GM18868 (cell line): ENCODE measurements at regions not wholly inside any gene's neighbourhood (a gene's known extent, or its start where the extent isn't known, plus 50 kb on each side); places are given as distances from the start of the nearest gene placed in this dataset.
A peak's percentile ranks its signal among the peaks of the same experiment; 100 is the strongest.

ENCODE experiments used
- ATAC-seq: cut with Tn5 transposase; IDR thresholded peaks from one replicate; pipeline ENCODE4 v1.9.1; 2021; ENCODE audit warnings: mild to moderate bottlenecking, moderate library complexity; ENCODE audit not compliant: unreplicated experiment

DNA sequence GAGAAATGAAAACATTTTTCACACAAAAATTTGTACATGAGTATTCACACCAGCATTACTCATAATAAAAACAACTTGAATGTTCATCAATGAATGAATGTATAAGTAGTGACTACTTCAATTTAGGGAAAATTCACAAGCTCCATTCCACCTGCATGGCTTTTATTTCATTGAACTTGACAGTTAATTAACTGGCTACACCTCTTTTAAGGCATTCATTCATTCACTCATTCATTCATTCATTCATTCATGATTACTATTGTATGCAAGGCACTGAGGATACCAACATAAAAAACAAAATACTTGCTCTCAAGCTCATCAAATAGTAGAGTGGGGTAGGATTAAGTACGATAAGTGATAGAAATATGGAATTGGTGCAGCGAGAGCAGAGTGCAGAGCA, 198.3 kb upstream of the DLGAP1 start:
- ATAC-seq: no peak

DNA sequence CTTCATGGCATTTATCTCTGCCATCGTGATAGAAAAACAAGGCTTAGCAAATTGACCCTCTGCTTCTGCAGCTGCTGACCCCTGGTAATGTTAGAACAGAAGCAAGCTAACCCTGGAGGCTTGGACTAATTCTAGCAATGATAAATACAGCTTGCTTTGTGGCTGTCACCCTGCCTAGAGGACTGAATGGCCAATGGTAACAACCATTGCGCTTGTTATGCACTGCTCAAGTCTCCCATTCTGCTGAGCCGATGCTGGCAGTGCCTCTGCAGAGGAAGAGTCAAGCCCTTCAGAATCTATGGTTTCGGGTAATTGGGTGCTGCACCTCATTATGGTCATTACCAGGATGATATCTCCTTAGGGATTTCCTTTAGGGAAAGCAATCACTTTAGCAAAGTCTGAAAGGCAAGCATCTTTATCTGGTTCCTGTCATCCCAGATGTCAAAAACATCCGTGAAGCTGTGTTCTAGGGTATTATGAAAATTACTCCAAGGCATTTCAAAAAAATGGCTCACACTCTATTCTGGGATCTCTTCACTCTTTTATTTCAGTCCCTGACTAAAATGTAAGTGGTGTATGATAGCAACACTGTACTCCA, 186.8 kb upstream of the DLGAP1 start:
- no peak for ATAC-seq

DNA sequence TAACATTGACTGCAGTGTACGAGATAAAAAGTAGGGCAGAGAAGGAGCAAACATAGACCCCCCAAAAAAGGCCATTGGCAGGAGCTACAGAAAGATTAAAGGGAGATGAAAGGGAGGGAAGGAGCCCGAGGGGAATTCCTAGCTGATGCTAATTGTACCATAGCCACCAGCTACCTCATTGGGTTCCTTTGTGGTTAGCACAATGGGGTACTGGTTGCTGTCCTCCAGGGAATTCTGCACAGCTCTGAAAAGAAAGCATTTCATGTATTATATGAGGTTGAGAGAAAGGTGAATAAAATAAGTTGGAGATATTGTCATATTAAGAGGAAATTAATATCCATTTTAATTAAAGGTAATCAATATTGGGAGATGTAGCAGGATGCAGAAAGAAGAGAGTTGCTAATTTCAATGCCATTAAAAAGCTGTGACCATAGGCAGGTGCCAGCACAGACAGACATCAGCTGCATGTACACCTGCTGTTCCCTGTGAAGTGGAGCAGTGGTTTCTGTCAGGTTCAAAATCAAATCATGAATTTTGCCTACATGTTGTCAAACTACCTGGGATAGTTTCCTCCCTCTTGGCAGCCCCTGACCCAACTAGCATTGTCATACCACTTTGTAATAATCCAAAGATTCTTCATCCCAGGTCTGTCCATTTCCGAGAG, 185.4 kb upstream of the DLGAP1 start:
- peak; percentile 24 for ATAC-seq

DNA sequence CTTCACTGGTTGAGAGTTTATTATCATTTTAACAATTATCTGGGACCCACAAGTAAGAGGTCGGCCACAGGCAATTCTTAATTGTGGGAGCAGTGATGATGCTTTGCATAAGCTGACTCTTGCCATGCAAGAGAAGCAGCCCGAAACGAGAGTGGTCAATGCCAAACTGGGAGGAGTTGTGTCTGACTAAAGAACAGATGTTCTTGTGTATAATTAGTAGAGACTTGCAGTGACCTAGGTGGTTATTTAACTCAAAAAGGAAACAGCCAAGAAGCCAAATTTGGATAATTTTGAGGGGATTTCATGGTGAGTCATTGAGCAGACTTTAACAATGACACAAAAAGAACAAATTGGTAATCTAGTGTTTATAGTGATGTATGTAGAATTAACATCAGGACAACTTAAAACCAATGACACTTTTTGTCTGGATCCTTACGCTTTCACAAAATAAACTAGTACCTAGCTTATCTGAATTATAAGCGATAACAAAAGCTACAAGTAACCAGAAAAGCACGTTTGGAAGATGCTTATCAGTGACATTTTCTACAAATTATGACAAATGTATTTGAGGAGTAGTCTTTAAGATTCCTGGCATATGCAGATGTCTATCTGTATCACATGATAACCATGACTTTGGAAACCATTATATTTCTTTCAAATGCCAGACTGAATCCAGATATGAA, 184.7 kb upstream of the DLGAP1 start:
- peak; percentile 88 for ATAC-seq

DNA sequence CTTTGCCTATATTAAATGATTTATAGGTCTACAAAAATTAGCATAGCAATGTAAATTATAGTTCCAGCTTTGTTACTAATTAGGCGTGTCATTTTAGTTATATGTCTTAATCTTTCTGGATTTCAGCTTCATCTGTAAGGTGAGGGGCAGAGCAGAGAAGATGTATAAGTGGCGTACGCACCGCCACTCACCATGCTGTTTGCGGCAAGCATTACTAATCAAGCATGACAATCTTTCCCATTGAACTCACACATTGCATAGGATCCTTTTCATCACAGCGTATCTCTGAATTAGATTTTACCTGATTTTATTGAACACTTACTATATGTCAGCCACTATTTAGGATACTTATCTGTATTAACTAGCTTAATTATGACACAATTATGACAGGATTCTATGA, 183.6 kb upstream of the DLGAP1 start:
- no peak for ATAC-seq

DNA sequence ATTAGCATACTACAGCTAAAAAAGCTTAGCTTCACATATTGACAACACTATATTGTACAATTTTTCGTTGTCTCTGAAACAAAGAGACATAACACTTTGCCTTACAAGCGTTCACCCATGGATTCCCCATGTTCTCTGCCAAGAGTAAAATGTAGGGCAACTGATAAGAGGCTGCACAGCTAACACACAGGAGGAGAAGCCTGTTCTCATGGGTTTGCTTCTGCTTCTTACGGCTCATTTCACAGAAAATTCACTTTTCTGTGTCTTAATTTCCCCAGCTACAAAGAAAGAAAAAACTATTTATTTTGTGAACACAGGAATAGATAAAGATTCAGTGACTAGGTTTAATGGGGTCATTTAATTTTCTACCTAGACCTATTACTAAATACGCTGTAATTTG, 182.8 kb upstream of the DLGAP1 start:
- ATAC-seq: no peak

DNA sequence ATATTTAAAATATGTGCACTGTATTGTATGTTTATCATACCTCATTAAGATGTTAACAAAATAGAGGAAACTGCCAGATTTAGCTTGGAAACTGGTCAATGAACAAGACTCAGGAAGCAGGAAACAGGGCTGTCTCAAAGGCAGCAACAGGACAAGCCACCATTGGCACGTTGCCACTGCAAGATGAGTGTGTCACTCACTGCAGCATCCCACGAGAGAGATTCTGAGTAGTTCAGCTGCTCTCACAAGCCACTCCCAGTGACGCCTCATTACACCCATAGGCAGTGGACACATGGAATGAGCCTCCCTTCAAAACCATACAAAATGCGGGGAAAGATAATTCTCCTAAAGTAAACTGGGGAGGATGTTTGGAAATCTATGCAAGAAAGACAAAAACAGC, 181.9 kb upstream of the DLGAP1 start:
- no peak for ATAC-seq

DNA sequence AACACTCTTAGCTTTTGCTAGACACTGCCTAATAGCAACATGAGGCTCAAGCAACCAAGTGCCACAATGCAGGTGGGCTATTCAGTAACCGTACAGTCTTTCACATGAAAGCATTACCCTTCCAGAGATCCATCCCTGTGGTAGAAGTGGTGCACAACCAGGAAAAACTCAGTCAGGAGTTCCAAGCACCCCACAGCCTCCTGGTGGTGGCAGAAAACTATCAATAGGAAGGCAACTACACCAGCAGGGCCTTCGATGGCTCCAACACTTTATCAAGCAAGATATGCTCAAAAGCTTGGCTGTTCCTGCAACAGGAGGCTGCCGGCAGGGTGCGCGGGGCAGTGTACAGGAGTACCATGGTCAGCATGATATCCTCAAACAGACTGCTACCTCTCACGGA, 176.1 kb upstream of the DLGAP1 start:
- no peak for ATAC-seq

DNA sequence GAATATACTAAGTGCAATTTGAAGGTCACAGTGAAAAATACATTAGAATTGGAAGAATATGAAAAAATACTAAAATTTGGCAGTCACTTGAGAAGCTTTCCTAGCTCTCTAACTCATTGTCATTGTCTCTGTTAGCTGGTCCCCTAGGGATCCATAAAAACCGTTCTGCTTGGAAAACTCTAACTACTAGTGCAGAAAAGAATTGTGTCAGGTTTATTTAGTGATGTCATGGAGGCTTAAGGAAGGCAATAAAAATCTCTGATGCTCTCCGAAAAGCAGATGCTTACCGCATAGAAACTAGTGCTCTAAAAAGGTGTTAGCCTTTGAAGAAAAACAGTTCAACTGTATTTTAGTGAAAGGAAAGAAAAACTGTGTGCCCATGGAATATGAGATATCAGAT, 150.1 kb upstream of the DLGAP1 start:
- ATAC-seq: no peak

DNA sequence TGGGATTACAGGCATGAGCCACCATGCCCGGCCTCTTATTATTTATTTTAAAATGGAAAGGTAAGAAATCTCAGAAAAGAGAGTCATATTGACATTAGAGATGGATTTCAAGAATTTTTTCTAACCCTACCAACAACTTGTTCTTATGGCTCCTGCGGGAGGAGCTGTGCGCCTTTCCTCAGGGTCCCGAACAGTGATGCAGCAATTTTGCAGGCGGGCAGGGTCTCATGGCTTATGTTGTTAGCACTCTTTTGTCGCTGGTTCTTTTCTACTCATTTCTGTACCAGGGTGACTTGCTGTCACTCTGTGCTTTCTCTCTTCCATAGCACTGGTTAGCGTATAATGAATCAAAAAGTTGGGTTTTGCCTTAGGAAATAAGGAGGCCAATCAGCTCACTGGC, 148.8 kb upstream of the DLGAP1 start:
- no peak for ATAC-seq

DNA sequence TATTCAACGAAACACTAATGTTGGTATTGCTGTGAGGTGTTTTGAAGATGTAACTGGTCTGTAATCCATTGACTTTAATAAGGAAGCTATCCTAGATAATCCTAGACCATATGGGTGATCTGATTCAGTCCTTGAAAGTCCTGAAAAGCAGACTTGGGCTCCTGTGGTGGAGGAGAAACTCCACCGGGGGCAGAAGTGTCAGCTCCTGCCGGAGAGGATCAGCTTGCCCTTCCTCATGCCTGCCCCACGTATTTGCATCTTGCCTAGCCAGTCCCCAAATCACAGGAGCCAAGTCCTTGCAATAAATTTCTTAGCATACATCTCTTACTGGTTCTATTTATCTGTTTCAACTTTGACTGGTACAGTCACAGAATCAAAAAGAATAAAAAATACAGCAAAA, 144.2 kb upstream of the DLGAP1 start:
- ATAC-seq: no peak

DNA sequence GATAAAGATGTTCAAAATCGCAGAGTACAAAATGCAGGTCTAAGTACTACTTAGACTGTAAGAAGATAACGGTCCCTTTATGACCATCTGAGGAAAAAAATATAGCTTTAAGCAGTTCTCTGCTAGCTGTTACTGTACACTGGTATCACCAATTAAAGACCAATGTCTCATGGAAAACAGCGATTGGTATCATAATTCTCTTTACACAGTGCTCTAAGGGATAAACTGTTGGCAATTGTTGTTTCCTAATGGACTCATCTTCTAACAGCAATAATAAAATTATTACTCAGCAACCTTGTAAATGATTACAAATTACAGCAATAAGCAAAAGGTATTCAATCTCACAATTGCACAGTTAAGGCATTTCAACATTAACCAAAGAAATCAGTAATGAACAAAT, 142.2 kb upstream of the DLGAP1 start:
- no peak for ATAC-seq

DNA sequence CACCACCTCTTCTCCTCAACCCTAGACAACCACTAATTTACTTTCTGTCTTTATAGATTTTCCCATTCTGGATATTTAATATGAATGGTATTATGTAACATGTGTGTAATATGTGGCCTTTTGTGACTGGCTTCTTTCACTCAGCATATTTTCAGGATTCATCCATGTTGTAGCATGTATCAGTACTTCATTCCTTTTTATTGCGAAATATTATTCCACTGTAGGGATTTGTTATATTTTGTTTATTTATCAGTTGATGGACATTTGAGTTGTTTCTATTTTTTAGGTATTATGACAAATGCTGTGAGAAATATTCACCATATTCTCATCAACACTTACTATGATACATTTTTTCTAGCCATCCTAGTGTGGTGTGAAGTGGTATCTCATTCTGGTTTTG, 138.8 kb upstream of the DLGAP1 start:
- no peak for ATAC-seq

DNA sequence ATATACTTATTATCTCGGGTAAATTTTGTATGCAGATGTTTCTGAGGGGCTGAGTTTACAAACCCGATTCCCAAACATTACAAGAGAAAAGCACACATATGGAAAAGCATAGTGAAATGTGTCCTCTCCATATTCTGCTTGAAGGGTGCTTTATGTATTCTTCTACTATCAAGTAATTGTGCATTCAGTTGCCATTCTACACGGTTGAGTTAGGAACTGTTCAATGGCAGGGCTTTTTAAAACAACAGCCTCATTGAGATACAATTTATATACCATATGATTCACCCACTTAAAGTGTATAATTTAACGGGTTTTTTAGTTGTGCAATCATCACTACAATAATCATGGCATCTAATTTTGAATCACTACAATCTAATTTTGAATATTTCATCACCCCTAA, 138.4 kb upstream of the DLGAP1 start:
- no peak for ATAC-seq

DNA sequence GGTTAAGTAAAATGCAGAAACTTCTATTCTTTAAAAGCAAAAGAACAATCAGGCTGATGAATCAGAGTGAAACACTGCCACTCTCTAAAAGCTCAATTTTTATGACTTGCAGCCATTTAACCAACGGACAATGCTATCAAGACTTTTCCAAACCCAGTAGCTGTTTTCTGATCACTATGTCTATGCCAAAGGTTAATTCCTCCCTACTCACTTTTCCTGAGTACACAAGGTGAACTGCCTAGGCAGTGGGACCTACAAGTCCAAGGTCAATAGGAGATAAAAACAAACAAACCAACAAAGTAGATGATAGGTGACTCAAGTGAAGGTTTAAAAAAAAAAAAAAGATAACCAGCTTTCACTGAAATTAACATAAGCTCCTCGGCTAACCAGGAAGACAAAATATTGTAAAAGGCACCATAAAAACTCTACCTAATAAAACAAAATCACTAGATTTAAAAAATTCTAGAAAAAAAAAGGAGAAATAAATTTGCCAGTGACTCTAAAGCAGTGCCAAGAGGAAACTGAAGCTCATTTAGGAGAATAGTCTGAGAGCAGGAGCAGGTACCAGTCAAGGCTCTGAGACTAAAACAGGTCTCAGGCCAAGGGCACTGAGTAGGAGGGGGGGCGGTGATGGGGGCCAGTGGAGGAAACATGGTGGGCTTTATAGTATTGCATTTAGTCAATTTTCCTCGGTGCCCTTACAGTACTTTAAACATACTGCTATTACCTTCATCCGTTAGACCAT, 134.1 kb upstream of the DLGAP1 start:
- no peak for ATAC-seq

DNA sequence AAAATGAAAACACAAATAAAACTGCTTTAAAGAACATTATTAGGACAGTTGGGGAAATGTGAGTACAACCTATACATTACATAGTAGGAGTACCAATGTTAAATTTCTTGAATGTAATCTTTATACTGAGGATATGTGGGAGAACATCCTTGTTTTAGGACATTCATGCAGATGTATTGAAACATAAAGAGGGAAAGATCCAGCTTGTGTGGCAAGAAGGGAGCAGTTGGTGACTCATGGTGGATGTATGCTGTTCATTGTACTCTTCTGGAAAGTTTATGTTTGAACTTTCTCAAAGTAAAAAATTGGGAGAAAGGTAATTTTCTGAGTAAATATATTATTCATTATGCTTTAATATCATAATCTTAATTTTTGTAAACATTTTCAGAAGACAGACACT, 132.1 kb upstream of the DLGAP1 start:
- ATAC-seq: no peak

DNA sequence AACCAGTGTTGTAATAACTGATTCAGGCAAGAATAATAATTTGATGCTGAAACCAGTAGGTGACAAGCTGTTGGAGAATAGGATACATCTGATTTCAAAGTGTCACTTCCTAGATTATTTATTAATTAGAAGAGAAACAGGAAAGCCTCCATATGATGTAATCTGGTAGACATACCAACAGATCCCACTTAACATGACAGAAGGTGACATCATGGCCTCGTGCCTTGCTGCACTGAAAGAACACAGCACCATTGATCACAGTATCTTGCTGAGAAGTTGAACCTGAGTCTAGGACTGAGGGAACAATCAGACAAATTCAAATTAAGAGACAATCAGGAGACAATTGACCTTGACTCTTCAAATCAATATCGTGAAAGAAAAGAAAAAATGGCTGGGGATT, 131.6 kb upstream of the DLGAP1 start:
- no peak for ATAC-seq

DNA sequence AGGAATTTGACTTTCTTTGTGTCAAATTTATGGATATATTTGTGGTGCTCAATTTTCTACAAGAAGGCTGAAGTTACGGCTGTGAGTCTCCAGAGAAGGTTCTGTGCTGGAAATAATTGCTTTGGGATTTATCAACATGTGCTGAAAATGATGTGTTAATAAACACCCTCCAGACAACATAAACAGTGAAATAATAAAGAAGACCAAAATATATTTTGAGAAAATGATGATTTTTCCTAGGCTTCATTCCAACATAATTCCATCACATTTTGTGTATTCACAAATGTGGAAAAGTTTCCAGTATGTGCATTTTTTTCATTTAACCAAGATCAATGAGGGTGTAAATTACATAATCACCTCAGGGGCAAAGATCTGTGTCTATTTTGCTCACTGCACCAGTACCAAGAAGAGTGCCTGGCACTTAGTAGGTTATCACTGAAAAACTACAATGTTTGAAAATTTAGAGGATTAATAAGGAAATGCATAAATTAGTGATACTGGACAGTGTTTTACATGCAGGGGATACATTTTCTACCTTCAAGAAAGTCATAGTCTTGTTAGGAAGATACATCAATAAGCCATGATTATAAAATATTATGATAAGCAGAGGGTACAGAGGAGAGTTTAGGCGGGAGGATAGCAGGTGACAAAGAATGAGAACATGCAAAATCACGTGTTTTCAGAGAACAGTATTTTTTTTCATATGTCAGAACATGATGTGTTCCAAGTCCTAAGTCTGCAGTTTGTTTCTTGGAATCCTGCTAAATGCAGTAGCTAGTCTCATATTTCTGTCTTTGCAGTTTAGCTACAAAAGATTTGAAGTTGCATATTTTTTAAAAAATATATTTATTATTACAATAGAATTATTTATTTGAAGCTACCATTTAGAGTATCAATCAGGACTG, 127.6 kb upstream of the DLGAP1 start:
- no peak for ATAC-seq

DNA sequence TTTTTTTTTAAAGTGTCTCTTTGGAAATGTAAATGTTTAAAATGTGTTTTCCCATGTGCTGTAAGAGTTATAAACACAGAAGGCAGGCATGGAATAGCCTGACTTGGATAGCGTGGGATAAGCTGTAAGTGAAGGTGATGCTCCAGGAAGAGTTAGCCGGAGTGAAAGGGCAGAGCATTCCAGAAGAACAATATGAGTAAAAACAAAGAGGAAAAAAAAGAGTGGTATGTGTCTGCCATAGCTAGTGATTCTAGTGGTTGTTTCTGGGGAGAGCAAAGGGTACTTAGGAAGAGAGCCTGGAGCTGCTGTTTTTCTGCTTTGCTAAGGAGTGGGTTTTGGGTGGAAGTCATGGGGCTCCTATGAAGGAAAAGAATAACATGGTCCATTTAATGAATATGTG, 126.9 kb upstream of the DLGAP1 start:
- ATAC-seq: no peak

DNA sequence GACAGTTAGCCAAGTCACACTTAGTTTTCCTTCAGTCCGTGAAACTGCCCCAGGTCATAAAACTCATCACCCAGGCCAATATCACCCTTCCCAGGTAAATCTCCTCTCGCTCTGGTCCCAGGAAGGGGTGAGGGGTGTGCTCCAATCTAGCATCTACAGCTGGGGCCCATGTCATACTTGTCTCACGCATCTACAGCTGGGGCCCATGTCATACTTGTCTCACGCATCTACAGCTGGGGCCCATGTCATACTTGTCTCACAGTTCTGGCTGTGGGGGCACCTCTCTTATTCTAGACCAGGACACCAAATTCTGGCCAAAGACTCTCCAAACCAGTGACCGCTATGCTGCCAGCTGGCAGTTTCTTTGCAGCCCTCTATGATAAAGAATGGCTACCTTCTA, 123.3 kb upstream of the DLGAP1 start:
- ATAC-seq: no peak

DNA sequence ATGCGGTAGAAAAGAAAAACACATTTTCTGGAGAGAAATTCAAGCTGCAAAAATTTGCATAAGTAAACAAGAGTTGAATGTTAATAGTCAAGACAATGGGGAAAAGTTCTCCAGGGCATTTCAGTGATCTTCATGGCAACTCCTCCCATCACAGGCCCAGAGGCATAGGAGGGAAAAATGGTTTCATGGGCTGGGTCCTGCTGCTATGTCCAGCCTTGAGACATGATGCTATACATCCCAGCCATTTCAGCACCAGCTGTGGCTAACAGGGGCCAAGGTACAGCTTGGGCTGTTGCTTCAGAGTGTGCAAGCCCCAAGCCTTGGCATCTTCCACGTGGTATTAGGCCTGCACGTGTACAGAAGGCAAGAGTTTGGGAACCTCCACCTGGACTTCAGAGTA, 118.6 kb upstream of the DLGAP1 start:
- no peak for ATAC-seq
